ENCODE measurements at regions not wholly inside any gene's neighbourhood (a gene's known extent, or its start where the extent isn't known, plus 50 kb on each side); places are given as distances from the start of the nearest gene placed in this dataset.

GRCh38 chr16:35363510-35363909 lies 1904.1 kb downstream of the TP53TG3F start:
- DNase-seq (ENCODE audit: low spot score) = no peak
- in situ Hi-C loops (cut with MboI; ENCODE audit: low sequenced_read_pairs, unreplicated experiment) = no loop called here
- no peak for TF ChIP-seq CTCF (IDR thresholded peaks at IDR 0.05; ENCODE audit: borderline replicate concordance, control extremely low read depth, extremely low read depth, insufficient read depth, missing control alignments)

GRCh38 chr16:35364263-35364662 lies 1904.9 kb downstream of the TP53TG3F start:
- in situ Hi-C loops (cut with MboI; ENCODE audit: low sequenced_read_pairs, unreplicated experiment) = no loop called here
- no peak for TF ChIP-seq CTCF (IDR thresholded peaks at IDR 0.05; ENCODE audit: borderline replicate concordance, control extremely low read depth, extremely low read depth, insufficient read depth, missing control alignments)
- DNase-seq (ENCODE audit: low spot score) = no peak

- DNase-seq (ENCODE audit: low spot score) = no peak
- in situ Hi-C loops (cut with MboI; ENCODE audit: low sequenced_read_pairs, unreplicated experiment) = no loop called here
- no peak for TF ChIP-seq CTCF (IDR thresholded peaks at IDR 0.05; ENCODE audit: borderline replicate concordance, control extremely low read depth, extremely low read depth, insufficient read depth, missing control alignments)
Measured at GRCh38 chr16:35365675-35366074, 1906.3 kb downstream of the TP53TG3F start.

- in situ Hi-C loops (cut with MboI; ENCODE audit: low sequenced_read_pairs, unreplicated experiment) = no loop called here
- TF ChIP-seq CTCF (IDR thresholded peaks at IDR 0.05; ENCODE audit: borderline replicate concordance, control extremely low read depth, extremely low read depth, insufficient read depth, missing control alignments) = no peak
- DNase-seq (ENCODE audit: low spot score) = no peak
Measured at GRCh38 chr16:35370617-35371016, 1911.2 kb downstream of the TP53TG3F start.

- in situ Hi-C loops (cut with MboI; ENCODE audit: low sequenced_read_pairs, unreplicated experiment) = no loop called here
- no peak for TF ChIP-seq CTCF (IDR thresholded peaks at IDR 0.05; ENCODE audit: borderline replicate concordance, control extremely low read depth, extremely low read depth, insufficient read depth, missing control alignments)
- DNase-seq (ENCODE audit: low spot score) = no peak
Measured at GRCh38 chr16:35377142-35377541, 1917.7 kb downstream of the TP53TG3F start.

GRCh38 chr16:35386619-35387018 lies 1927.2 kb downstream of the TP53TG3F start:
- DNase-seq (ENCODE audit: low spot score) = no peak
- TF ChIP-seq CTCF (IDR thresholded peaks at IDR 0.05; ENCODE audit: borderline replicate concordance, control extremely low read depth, extremely low read depth, insufficient read depth, missing control alignments) = no peak
- in situ Hi-C loops (cut with MboI; ENCODE audit: low sequenced_read_pairs, unreplicated experiment) = no loop called here

GRCh38 chr16:35391328-35391727 lies 1931.9 kb downstream of the TP53TG3F start:
- TF ChIP-seq CTCF (IDR thresholded peaks at IDR 0.05; ENCODE audit: borderline replicate concordance, control extremely low read depth, extremely low read depth, insufficient read depth, missing control alignments) = peak; percentile 42
- in situ Hi-C loops (cut with MboI; ENCODE audit: low sequenced_read_pairs, unreplicated experiment) = no loop called here
- DNase-seq (ENCODE audit: low spot score) = no peak

Data from GM13976 (cell line).